K562 (cell line): ENCODE measurements at regions not wholly inside any gene's neighbourhood (a gene's known extent, or its start where the extent isn't known, plus 50 kb on each side); places are given as distances from the start of the nearest gene placed in this dataset.

Experiments used
- ATAC-seq: fragments of 200-7000 bp; cut with Tn5 transposase; 3 replicates; pipeline ENCODE4 v1.9.1; 2020; ENCODE audit warnings: moderate library complexity
- BruUV-seq: library from RNA; stranded (reverse); fragments of 400-500 nt; replicated peaks from 2 replicates; lab custom pipeline; 2021; lab: Mats Ljungman, UMichigan
- CTCF ChIA-PET: fragments of 300-600 bp; formaldehyde crosslinking; extraction: SDS; loops from one replicate; lab custom pipeline; 2021; ENCODE audit warnings: low intra/inter-chr PET ratio; lab: Yijun Ruan, JAX
- POLR2A ChIA-PET: fragments of 300-600, 350-650 bp; sonication (Branson Sonifier 250); formaldehyde crosslinking; extraction: SDS; loops from one replicate; lab custom pipeline; 2021; ENCODE audit warnings: antibody characterized with exemption, inconsistent platforms; lab: Yijun Ruan, JAX
- DNase-seq, 4 experiments: peaks; one replicate each; pipeline versions ENCODE4 v3.0.0 to v3.0.0-alpha.2; 2011 to 2018; ENCODE audit warnings: low spot score in 3 of 4, mixed read lengths in 3 of 4; ENCODE audit errors: extremely low read depth in 1 of 4
- FAIRE-seq: peaks from 2 replicates; lab custom pipeline; 2011; peaks lifted over from hg19 to GRCh38; lab: Jason Lieb, UNC
- H2AFZ ChIP-seq: 2 replicates; pipeline ENCODE4 v1.6.0; 2011; ENCODE audit warnings: low read depth, low read length, control low read depth, inconsistent platforms
- H3K27ac ChIP-seq: fragments of 200-600 bp; 3 replicates; pipeline ENCODE4 v1.8.0; 2011; ENCODE audit warnings: low read depth, mild to moderate bottlenecking, control low read depth, inconsistent platforms, low read length, moderate library complexity, mixed read lengths; ENCODE audit errors: extremely low read depth
- H3K27me3 ChIP-seq, 2 experiments: fragments of 300-600 bp in 1 of 2; 2 replicates in 1 of 2; 3 replicates in 1 of 2; pipeline versions ENCODE4 v1.6.0 to v1.8.0; 2011; ENCODE audit warnings: inconsistent platforms in 2 of 2, low read length in 2 of 2, mild to moderate bottlenecking in 1 of 2, mixed read lengths in 1 of 2, moderate library complexity in 1 of 2; ENCODE audit not compliant: control insufficient read depth in 2 of 2, insufficient read depth in 2 of 2
- H3K36me3 ChIP-seq: fragments of 300-600 bp; 3 replicates; pipeline ENCODE4 v1.8.0; 2011; ENCODE audit warnings: mild to moderate bottlenecking, low read length, inconsistent platforms; ENCODE audit not compliant: control insufficient read depth, insufficient read depth
- H3K4me1 ChIP-seq, 2 experiments: fragments of 200-600 bp in 1 of 2; replicated peaks in 1 of 2; 2 replicates in 1 of 2; 3 replicates in 1 of 2; pipeline versions ENCODE4 v1.5.1 to v1.8.0; 2011; ENCODE audit warnings: inconsistent platforms in 2 of 2, low read length in 2 of 2, mild to moderate bottlenecking in 1 of 2, mixed read lengths in 1 of 2, moderate library complexity in 1 of 2; ENCODE audit not compliant: control insufficient read depth in 2 of 2, insufficient read depth in 2 of 2
- H3K4me2 ChIP-seq: 2 replicates; pipeline ENCODE4 v1.6.1; 2011; ENCODE audit warnings: low read length, control low read depth, inconsistent platforms, mixed read lengths; ENCODE audit not compliant: insufficient read depth
- H3K4me3 ChIP-seq: fragments of 200-600 bp; sonication (generic), shearing (Covaris generic); 2 replicates; pipeline ENCODE4 v1.5.1; 2016; ENCODE audit warnings: control low read depth, inconsistent platforms
- H3K79me2 ChIP-seq: fragments of 200-600 bp; 3 replicates; pipeline ENCODE4 v1.8.0; 2011; ENCODE audit warnings: low read length, inconsistent platforms; ENCODE audit not compliant: control insufficient read depth, insufficient read depth
- H3K9ac ChIP-seq, 2 experiments: 2 replicates each; pipeline versions ENCODE4 v1.6.0 to v1.6.1; 2011; ENCODE audit warnings: low read depth in 2 of 2, low read length in 2 of 2, control low read depth in 1 of 2, inconsistent platforms in 1 of 2, mild to moderate bottlenecking in 1 of 2, mixed read lengths in 1 of 2; ENCODE audit not compliant: insufficient read depth in 1 of 2
- H3K9me1 ChIP-seq: one replicate; pipeline ENCODE4 v1.6.0; 2011; ENCODE audit warnings: inconsistent platforms, mild to moderate bottlenecking, low read length, moderate library complexity; ENCODE audit not compliant: control insufficient read depth, insufficient read depth
- H3K9me3 ChIP-seq: replicated peaks from 2 replicates; pipeline ENCODE4 v1.5.1; 2011; ENCODE audit warnings: low read depth, low read length, inconsistent platforms; ENCODE audit not compliant: control insufficient read depth, insufficient read depth
- H4K20me1 ChIP-seq: replicated peaks from 2 replicates; pipeline ENCODE4 v1.6.1; 2011; ENCODE audit warnings: low read length, inconsistent platforms, mixed read lengths; ENCODE audit not compliant: control insufficient read depth, insufficient read depth
- CBFB ChIP-seq: sonication (generic); formaldehyde crosslinking; IDR thresholded peaks from 2 replicates; pipeline ENCODE4 v1.4.0; 2020; ENCODE audit warnings: mild to moderate bottlenecking, missing genetic modification reagents
- CHCHD3 ChIP-seq: fragments of 250-450 bp; sonication (Bioruptor Pico); IDR thresholded peaks from 2 replicates; pipeline ENCODE4 v2.1.2; 2022; ENCODE audit warnings: mild to moderate bottlenecking
- DNMT1 ChIP-seq: fragments of 450-650 bp; IDR thresholded peaks from 2 replicates; pipeline ENCODE4 v1.6.1; 2016; ENCODE audit warnings: antibody characterized with exemption, mild to moderate bottlenecking
- EP400 ChIP-seq: fragments of 450-650 bp; IDR thresholded peaks from 2 replicates; pipeline ENCODE4 v1.6.1; 2017; ENCODE audit warnings: antibody characterized with exemption, mild to moderate bottlenecking, moderate library complexity
- HDAC3 ChIP-seq: fragments of 450-650 bp; IDR thresholded peaks from 2 replicates; pipeline ENCODE4 v1.6.1; 2018; ENCODE audit warnings: borderline replicate concordance, mild to moderate bottlenecking, moderate library complexity; ENCODE audit not compliant: partially characterized antibody
- KAT2B ChIP-seq: IDR thresholded peaks from one replicate; pipeline ENCODE4 v1.6.1; 2012; ENCODE audit warnings: low read depth, mild to moderate bottlenecking, control low read depth, inconsistent platforms, low read length, moderate library complexity
- KDM2B ChIP-seq: fragments of 250-450 bp; sonication (Bioruptor Pico); IDR thresholded peaks from 2 replicates; pipeline ENCODE4 v1.8.0; 2021; ENCODE audit warnings: mild to moderate bottlenecking, moderate library complexity
- KDM4B ChIP-seq, 2 experiments: fragments of 450-650 bp in 1 of 2; sonication (generic) in 1 of 2; IDR thresholded peaks; 2 replicates each; pipeline ENCODE4 v1.6.1; 2016 to 2017; ENCODE audit warnings: borderline replicate concordance in 2 of 2, antibody characterized with exemption in 1 of 2, low read depth in 1 of 2, mild to moderate bottlenecking in 1 of 2
- MAFF ChIP-seq: IDR thresholded peaks from 2 replicates; pipeline ENCODE4 v1.6.1; 2012; ENCODE audit warnings: low read length, improper control_type of control experiment
- MCM5 ChIP-seq: fragments of 450-650 bp; IDR thresholded peaks from 2 replicates; pipeline ENCODE4 v1.6.1; 2016; ENCODE audit warnings: low read depth
- YBX1 ChIP-seq: fragments of 450-650 bp; IDR thresholded peaks from 2 replicates; pipeline ENCODE4 v1.7.1; 2016; ENCODE audit warnings: mild to moderate bottlenecking
- ZNF24 ChIP-seq: fragments of 450-650 bp; IDR thresholded peaks from 2 replicates; pipeline ENCODE4 v1.6.1; 2016
- ZNF3 ChIP-seq: fragments of 250-450 bp; sonication (Bioruptor Pico); IDR thresholded peaks from 2 replicates; pipeline ENCODE4 v1.5.0; 2021; ENCODE audit warnings: mild to moderate bottlenecking, moderate library complexity
- WGBS: fragments of 100-300 bp; shearing (Covaris generic); methylation state at CpG from one replicate; pipeline ENCODE4 v1.1.6; 2016; ENCODE audit warnings: low coverage, mixed read lengths; ENCODE audit not compliant: insufficient coverage; ENCODE audit errors: missing lambda C conversion rate; 5-methylcytosine and 5-hydroxymethylcytosine counted together
- in situ Hi-C: fragments of 300-500 bp; cut with MboI; formaldehyde crosslinking; loops from 4 replicates; pipeline ENCODE4 v1.15.0; 2018; ENCODE audit warnings: inconsistent platforms, mixed read lengths
- intact Hi-C: fragments of 100-400 bp; cut with micrococcal nuclease; formaldehyde crosslinking; loops from 2 replicates; pipeline ENCODE4 v1.14.2; 2022
- TF ChIP-seq, protein P1 (sequence below): sonication (generic); IDR thresholded peaks from 2 replicates; pipeline ENCODE4 v1.6.1; 2016
- TF ChIP-seq, protein P2 (sequence below): fragments of 250-450 bp; sonication (Bioruptor Pico); IDR thresholded peaks from 2 replicates; pipeline ENCODE4 v1.5.0; 2021
- TF ChIP-seq, protein P3 (sequence below): fragments of 250-450 bp; sonication (Bioruptor Pico); IDR thresholded peaks from 2 replicates; pipeline ENCODE4 v1.6.1; 2021; ENCODE audit warnings: mild to moderate bottlenecking

DNA sequence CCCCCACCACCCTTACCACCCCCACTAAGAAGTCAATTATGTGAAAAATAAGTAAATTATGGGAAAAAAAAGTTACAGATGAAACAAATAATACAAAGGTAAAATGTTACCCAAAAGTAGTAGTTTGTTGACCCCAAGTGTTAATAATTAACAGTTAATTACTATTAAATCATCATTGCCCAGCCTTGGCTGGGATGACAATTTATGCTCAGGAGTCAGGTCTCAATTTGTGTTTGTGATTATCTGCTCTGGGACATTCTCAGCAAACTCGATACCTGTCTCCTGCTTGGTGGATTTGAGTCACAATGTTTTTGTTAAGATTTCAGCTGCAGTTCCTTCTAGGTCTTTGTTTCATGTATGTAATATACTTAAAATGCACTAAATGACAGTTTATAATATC is 172.3 kb upstream of the IRX3 start:
- intact Hi-C loops = no loop called here
- in situ Hi-C loops = no loop called here
- Histone ChIP-seq H3K9me1 (no peaks in the 10 kb centered on the region), H3K27me3 (peaks cover 0 to 9% of the 10 kb centered on the region in 2 experiments; a peak in 2 of 5 replicates), H4K20me1 (no peaks in the 10 kb centered on the region), H3K79me2 (no peaks in the 10 kb centered on the region), H3K9ac (no peak overlapping the region), H3K4me1 (no peaks in the 10 kb centered on the region; a peak in 1 of 5 replicates), H3K9me3 (no peaks in the 10 kb centered on the region), H3K27ac (no peak overlapping the region), H3K4me3 (no peak overlapping the region), H3K36me3 (no peaks in the 10 kb centered on the region), H2AFZ (no peak overlapping the region), H3K4me2 (no peak overlapping the region)
- FAIRE-seq = no peak
- no peak for ATAC-seq
- WGBS = 0% methylated on average over 1 of the region's 1 CpG
- TF ChIP-seq EP400 (no peak), ZNF24 (no peak)
- DNase-seq = no peak
- ChIA-PET POLR2A (no interaction called here), CTCF (no interaction called here)
- BruUV-seq = no TSS peak

DNA sequence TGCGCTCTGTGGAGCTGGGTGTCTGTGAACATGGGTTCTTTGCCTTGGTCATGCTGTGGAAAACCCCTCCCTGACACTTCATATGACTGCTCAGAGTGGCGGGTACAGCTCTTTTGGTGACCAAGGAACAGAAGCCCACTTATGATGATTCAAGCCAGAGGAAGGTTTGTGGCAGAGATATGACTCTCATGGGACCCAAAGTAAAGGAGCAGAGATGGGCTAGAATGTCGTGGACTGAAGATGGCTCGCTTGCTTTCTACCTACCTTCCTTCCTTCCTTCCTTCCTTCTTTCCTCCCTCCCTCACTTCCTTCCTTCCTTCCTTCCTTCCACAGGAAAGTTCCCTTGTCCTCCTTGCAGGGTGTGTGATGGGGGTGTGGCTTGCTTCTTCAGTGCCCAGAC is 169.7 kb upstream of the IRX3 start:
- Histone ChIP-seq H3K4me3 (no peak overlapping the region), H3K27me3 (peaks cover 0 to 23% of the 10 kb centered on the region in 2 experiments; a peak in 2 of 5 replicates), H3K79me2 (no peaks in the 10 kb centered on the region), H2AFZ (no peak overlapping the region), H3K36me3 (no peaks in the 10 kb centered on the region), H4K20me1 (no peaks in the 10 kb centered on the region), H3K9ac (no peak overlapping the region)
- ATAC-seq = no peak
- no peak for DNase-seq
- intact Hi-C loops (no loop called here), in situ Hi-C loops (no loop called here)
- BruUV-seq = no TSS peak
- CTCF ChIA-PET = no interaction called here
- no peak for TF ChIP-seq DNMT1
- TF ChIP-seq HDAC3 = no peak
- TF ChIP-seq, protein P1, sequence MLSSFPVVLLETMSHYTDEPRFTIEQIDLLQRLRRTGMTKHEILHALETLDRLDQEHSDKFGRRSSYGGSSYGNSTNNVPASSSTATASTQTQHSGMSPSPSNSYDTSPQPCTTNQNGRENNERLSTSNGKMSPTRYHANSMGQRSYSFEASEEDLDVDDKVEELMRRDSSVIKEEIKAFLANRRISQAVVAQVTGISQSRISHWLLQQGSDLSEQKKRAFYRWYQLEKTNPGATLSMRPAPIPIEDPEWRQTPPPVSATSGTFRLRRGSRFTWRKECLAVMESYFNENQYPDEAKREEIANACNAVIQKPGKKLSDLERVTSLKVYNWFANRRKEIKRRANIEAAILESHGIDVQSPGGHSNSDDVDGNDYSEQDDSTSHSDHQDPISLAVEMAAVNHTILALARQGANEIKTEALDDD = no peak
- TF ChIP-seq, protein P2, sequence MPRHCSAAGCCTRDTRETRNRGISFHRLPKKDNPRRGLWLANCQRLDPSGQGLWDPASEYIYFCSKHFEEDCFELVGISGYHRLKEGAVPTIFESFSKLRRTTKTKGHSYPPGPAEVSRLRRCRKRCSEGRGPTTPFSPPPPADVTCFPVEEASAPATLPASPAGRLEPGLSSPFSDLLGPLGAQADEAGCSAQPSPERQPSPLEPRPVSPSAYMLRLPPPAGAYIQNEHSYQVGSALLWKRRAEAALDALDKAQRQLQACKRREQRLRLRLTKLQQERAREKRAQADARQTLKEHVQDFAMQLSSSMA (CRISPR knock-in tag) = no peak
- TF ChIP-seq MCM5 = no peak
- no peak for TF ChIP-seq KAT2B
- no peak for TF ChIP-seq KDM4B (IDR thresholded peaks at IDR 0.05; ENCODE audit: borderline replicate concordance in 2 of 2, low read depth in 1 of 2)
- no peak for TF ChIP-seq KDM2B (CRISPR knock-in tag)
- no peak for TF ChIP-seq MAFF
- no peak for TF ChIP-seq ZNF3 (CRISPR knock-in tag)
- no peak for TF ChIP-seq YBX1
- TF ChIP-seq CHCHD3 = no peak
- TF ChIP-seq, protein P3, sequence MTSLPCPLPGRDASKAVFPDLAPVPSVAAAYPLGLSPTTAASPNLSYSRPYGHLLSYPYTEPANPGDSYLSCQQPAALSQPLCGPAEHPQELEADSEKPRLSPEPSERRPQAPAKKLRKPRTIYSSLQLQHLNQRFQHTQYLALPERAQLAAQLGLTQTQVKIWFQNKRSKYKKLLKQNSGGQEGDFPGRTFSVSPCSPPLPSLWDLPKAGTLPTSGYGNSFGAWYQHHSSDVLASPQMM (CRISPR knock-in tag) = no peak
- no peak for TF ChIP-seq CBFB (CRISPR knock-in tag)
- TF ChIP-seq, all 486 proteins: peak for 0
- Histone ChIP-seq H3K9me1 (no peaks in the 10 kb centered on the region), H3K9me3 (no peaks in the 10 kb centered on the region), H3K4me1 (no peaks in the 10 kb centered on the region; a peak in 1 of 5 replicates), H3K27ac (no peak overlapping the region), H3K4me2 (no peak overlapping the region)
- POLR2A ChIA-PET = no interaction called here
- FAIRE-seq = no peak
- 0% methylated on average over 4 of the region's 4 CpGs for WGBS
